IMR-90 (cell line): ENCODE measurements at regions not wholly inside any gene's neighbourhood (a gene's known extent, or its start where the extent isn't known, plus 50 kb on each side); places are given as distances from the start of the nearest gene placed in this dataset.

Source experiments
- ATAC-seq: fragments of 200-7000 bp; cut with Tn5 transposase; 2 replicates; pipeline ENCODE4 v1.9.1; 2020; ENCODE audit warnings: low read depth, mild to moderate bottlenecking, moderate library complexity
- BruUV-seq: library from RNA; stranded (reverse); fragments of 400-500 nt; replicated peaks from 2 replicates; lab custom pipeline; 2021; lab: Mats Ljungman, UMichigan
- CTCF ChIA-PET: fragments of 300-600 bp; formaldehyde crosslinking; extraction: SDS; loops from one replicate; lab custom pipeline; 2021; ENCODE audit warnings: antibody characterized with exemption; lab: Yijun Ruan, JAX
- POLR2A ChIA-PET: fragments of 300-600 bp; sonication (Branson Sonifier 250); formaldehyde crosslinking; loops from one replicate; lab custom pipeline; 2022; ENCODE audit warnings: antibody characterized with exemption; ENCODE audit not compliant: unreplicated experiment; lab: Charles Lee
- DNase-seq: peaks from one replicate; pipeline ENCODE4 v3.0.0; 2013
- H2AFZ ChIP-seq: replicated peaks from 2 replicates; pipeline ENCODE3; 2013; ENCODE audit warnings: low read length, mild to moderate bottlenecking; ENCODE audit not compliant: poor library complexity
- H2AK5ac ChIP-seq: 2 replicates; pipeline ENCODE4 v1.6.1; 2013; ENCODE audit warnings: low read depth, low read length, inconsistent platforms
- H2AK9ac ChIP-seq: replicated peaks from 2 replicates; pipeline ENCODE3; 2013; ENCODE audit warnings: mild to moderate bottlenecking, low read depth, low read length, moderate library complexity; ENCODE audit not compliant: poor library complexity
- H2BK120ac ChIP-seq: 2 replicates; pipeline ENCODE4 v1.6.1; 2013; ENCODE audit warnings: low read depth, low read length, inconsistent platforms
- H2BK15ac ChIP-seq: 3 replicates; pipeline ENCODE4 v1.6.1; 2013; ENCODE audit warnings: low read depth, low read length, inconsistent platforms
- H2BK20ac ChIP-seq: 2 replicates; pipeline ENCODE4 v1.6.1; 2013; ENCODE audit warnings: low read depth, mild to moderate bottlenecking, inconsistent platforms, low read length, moderate library complexity
- H2BK5ac ChIP-seq: 2 replicates; pipeline ENCODE4 v1.6.1; 2013; ENCODE audit warnings: mild to moderate bottlenecking, low read depth, low read length, inconsistent platforms; ENCODE audit not compliant: poor library complexity, severe bottlenecking
- H3K14ac ChIP-seq: replicated peaks from 2 replicates; pipeline ENCODE4 v1.6.1; 2013; ENCODE audit warnings: low read depth, low read length, inconsistent platforms
- H3K18ac ChIP-seq: 2 replicates; pipeline ENCODE4 v1.6.1; 2013; ENCODE audit warnings: low read depth, low read length, control low read depth
- H3K23ac ChIP-seq: 2 replicates; pipeline ENCODE4 v1.6.1; 2013; ENCODE audit warnings: low read depth, low read length, inconsistent platforms
- H3K27ac ChIP-seq: 2 replicates; pipeline ENCODE4 v1.5.1; 2013; ENCODE audit warnings: mild to moderate bottlenecking, control low read depth, low read length; ENCODE audit not compliant: insufficient read depth
- H3K27me3 ChIP-seq: 2 replicates; pipeline ENCODE4 v1.6.1; 2013; ENCODE audit warnings: low read length; ENCODE audit not compliant: control insufficient read depth, insufficient read depth
- H3K36me3 ChIP-seq: 2 replicates; pipeline ENCODE4 v1.6.1; 2013; ENCODE audit warnings: low read length, mixed read lengths; ENCODE audit not compliant: control insufficient read depth, insufficient read depth
- H3K4ac ChIP-seq: 2 replicates; pipeline ENCODE4 v1.6.1; 2013; ENCODE audit warnings: low read depth, low read length, inconsistent platforms
- H3K4me1 ChIP-seq: 2 replicates; pipeline ENCODE4 v1.6.1; 2013; ENCODE audit warnings: low read length, mixed read lengths; ENCODE audit not compliant: control insufficient read depth, insufficient read depth
- H3K4me2 ChIP-seq: 2 replicates; pipeline ENCODE4 v1.6.1; 2013; ENCODE audit warnings: low read depth, mild to moderate bottlenecking, control low read depth, low read length, moderate library complexity
- H3K4me3 ChIP-seq: 2 replicates; pipeline ENCODE4 v1.5.1; 2013; ENCODE audit warnings: low read depth, mild to moderate bottlenecking, control low read depth, low read length, moderate library complexity; ENCODE audit not compliant: insufficient read depth
- H3K56ac ChIP-seq: 2 replicates; pipeline ENCODE4 v1.6.1; 2013; ENCODE audit warnings: low read length, inconsistent platforms; ENCODE audit not compliant: insufficient read depth; ENCODE audit errors: extremely low read depth
- H3K79me1 ChIP-seq, 2 experiments: 2 replicates each; pipeline ENCODE4 v1.6.1; 2013; ENCODE audit warnings: low read length in 2 of 2, inconsistent platforms in 1 of 2, low read depth in 1 of 2
- H3K9ac ChIP-seq: 2 replicates; pipeline ENCODE4 v1.6.1; 2013; ENCODE audit warnings: low read depth, low read length, control low read depth
- H3K9me1 ChIP-seq: 2 replicates; pipeline ENCODE4 v1.6.1; 2013; ENCODE audit warnings: low read length, inconsistent platforms; ENCODE audit not compliant: insufficient read depth
- H3K9me3 ChIP-seq: 2 replicates; pipeline ENCODE4 v1.6.1; 2013; ENCODE audit warnings: low read length; ENCODE audit not compliant: control insufficient read depth, insufficient read depth
- H4K20me1 ChIP-seq: 2 replicates; pipeline ENCODE4 v1.6.1; 2013; ENCODE audit warnings: low read length, inconsistent platforms; ENCODE audit not compliant: insufficient read depth
- H4K5ac ChIP-seq: 2 replicates; pipeline ENCODE4 v1.6.1; 2013; ENCODE audit warnings: mild to moderate bottlenecking, low read depth, low read length, control low read depth
- H4K8ac ChIP-seq, 2 experiments: 2 replicates each; pipeline ENCODE4 v1.6.1; 2013; ENCODE audit warnings: low read depth in 2 of 2, low read length in 2 of 2, control low read depth in 1 of 2, inconsistent platforms in 1 of 2
- H4K91ac ChIP-seq: 2 replicates; pipeline ENCODE4 v1.6.1; 2013; ENCODE audit warnings: low read depth, low read length, inconsistent platforms; ENCODE audit not compliant: insufficient read depth
- BHLHE40 ChIP-seq: fragments of 150-350 bp; IDR thresholded peaks from 2 replicates; pipeline ENCODE4 v1.6.1; 2016; ENCODE audit warnings: mild to moderate bottlenecking, low read depth, low read length
- CHD1 ChIP-seq: IDR thresholded peaks from 2 replicates; pipeline ENCODE4 v1.6.1; 2012; ENCODE audit warnings: low read depth, low read length, improper control_type of control experiment
- FOS ChIP-seq: fragments of 150-350 bp; IDR thresholded peaks from 2 replicates; pipeline ENCODE4 v1.6.1; 2016; ENCODE audit warnings: low read depth, low read length
- MXI1 ChIP-seq: IDR thresholded peaks from 2 replicates; pipeline ENCODE4 v1.6.1; 2012; ENCODE audit warnings: low read depth, mild to moderate bottlenecking, low read length, moderate library complexity, borderline replicate concordance
- NFE2L2 ChIP-seq: fragments of 150-350 bp; IDR thresholded peaks from 2 replicates; pipeline ENCODE4 v1.6.1; 2016; ENCODE audit warnings: low read depth, mild to moderate bottlenecking, low read length
- POLR2A ChIP-seq: IDR thresholded peaks from 2 replicates; pipeline ENCODE4 v1.6.1; 2012; ENCODE audit warnings: mild to moderate bottlenecking, low read depth, low read length
- RCOR1 ChIP-seq: IDR thresholded peaks from 2 replicates; pipeline ENCODE4 v1.6.1; 2012; ENCODE audit warnings: mild to moderate bottlenecking, low read length, improper control_type of control experiment; ENCODE audit not compliant: insufficient replicate concordance
- RFX5 ChIP-seq: IDR thresholded peaks from 2 replicates; pipeline ENCODE4 v1.8.0; 2012; ENCODE audit warnings: low read depth, mild to moderate bottlenecking, low read length, moderate library complexity
- SMC3 ChIP-seq: fragments of 150-350 bp; IDR thresholded peaks from 2 replicates; pipeline ENCODE4 v1.6.1; 2016; ENCODE audit warnings: low read depth, mild to moderate bottlenecking, antibody characterized with exemption, low read length, moderate library complexity
- WGBS, 2 experiments: methylation state at CpG; one replicate each; pipeline versions ENCODE4 v1.1.5 to v1.1.7; 2013; ENCODE audit warnings: missing lambda C conversion rate in 2 of 2; ENCODE audit not compliant: insufficient read length in 1 of 2; ENCODE audit errors: extremely low coverage in 2 of 2; 5-methylcytosine and 5-hydroxymethylcytosine counted together
- dilution Hi-C: fragments of 300-500 bp; cut with HindIII; formaldehyde crosslinking; loops from one replicate; pipeline ENCODE4 v1.14.3; 2018; ENCODE audit warnings: low sequenced_read_pairs; ENCODE audit not compliant: unreplicated experiment
- in situ Hi-C: fragments of 300-500 bp; cut with MboI; formaldehyde crosslinking; loops from 3 replicates; pipeline ENCODE4 v1.14.3; 2019; ENCODE audit warnings: low sequenced_read_pairs, inconsistent platforms, mixed read lengths
- intact Hi-C: fragments of 100-400 bp; cut with micrococcal nuclease; formaldehyde crosslinking; loops from 2 replicates; pipeline ENCODE4 v1.10.0; 2022
- TF ChIP-seq, protein P1 (sequence below): conservative IDR thresholded peaks from 2 replicates; pipeline ENCODE4 v1.5.1; 2012; ENCODE audit warnings: mild to moderate bottlenecking, low read depth, low read length, improper control_type of control experiment

DNA sequence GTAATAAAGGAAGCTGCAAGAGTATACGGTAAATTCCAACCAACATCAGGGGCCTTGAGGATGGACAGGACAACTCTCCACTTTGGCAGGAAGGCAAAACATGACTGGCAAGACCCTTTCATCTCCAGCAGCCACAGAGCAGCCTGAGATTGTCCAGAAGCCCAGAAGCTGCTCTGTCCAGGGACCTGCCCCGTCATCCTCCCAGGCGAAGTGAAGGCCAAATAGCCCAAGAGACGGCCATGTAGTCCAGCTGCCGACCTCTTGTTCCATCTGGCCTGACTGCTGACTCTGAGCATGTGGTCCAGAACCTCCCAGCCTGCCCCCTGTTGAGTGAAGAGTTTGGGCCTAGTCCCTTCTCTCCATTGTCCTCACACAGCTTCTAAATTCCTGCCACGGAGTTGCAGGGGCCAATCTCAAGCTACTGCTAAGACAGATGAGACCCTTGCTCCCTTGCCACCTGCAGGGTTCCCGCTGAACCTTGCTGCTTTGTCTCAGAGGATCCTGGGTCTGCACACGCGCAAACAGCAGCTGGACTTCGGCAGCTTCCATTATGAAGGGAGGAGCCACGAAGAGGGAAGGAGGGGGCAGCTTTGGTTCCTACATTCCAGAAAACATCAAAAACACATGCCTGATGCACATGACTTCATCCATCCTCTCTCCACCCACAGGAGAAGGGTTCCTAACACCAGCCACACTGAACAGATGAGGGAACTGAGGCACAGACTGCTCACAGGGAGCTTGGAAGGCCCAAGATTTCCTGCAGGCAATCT is 196.9 kb downstream of the KATNAL1 start:
- Histone ChIP-seq H3K4me2 (no peak overlapping the region), H2BK20ac (0 out of 2 replicates have a peak overlapping the region, but pooled peaks have one; percentile 8), H3K56ac (no peak overlapping the region), H3K79me1 (no peaks in the 10 kb centered on the region), H3K36me3 (no peaks in the 10 kb centered on the region), H3K27me3 (no peaks in the 10 kb centered on the region), H3K23ac (no peak overlapping the region), H4K5ac (no peak overlapping the region), H2BK5ac (no peak overlapping the region), H3K4me1 (no peaks in the 10 kb centered on the region; the same call in 1 of the 2 replicates), H3K4ac (peak overlapping the region; percentile 9; the same call in 1 of the 2 replicates), H2AFZ (peak overlapping the region; percentile 59), H2BK15ac (no peak overlapping the region), H4K91ac (no peak overlapping the region), H3K27ac (no peak overlapping the region), H3K9me3 (no peaks in the 10 kb centered on the region), H3K9me1 (peaks cover 9% of the 10 kb centered on the region; the same call in 1 of the 2 replicates), H4K20me1 (no peaks in the 10 kb centered on the region), H3K4me3 (no peak overlapping the region), H3K9ac (no peak overlapping the region), H3K18ac (no peak overlapping the region), H4K8ac (no peak overlapping the region), H3K14ac (no peak overlapping the region), H2AK5ac (peak overlapping the region; percentile 35; the same call in 1 of the 2 replicates), H2AK9ac (peak overlapping the region; percentile 45), H2BK120ac (no peak overlapping the region)
- in situ Hi-C loops, result loop anchor here (10.0 kb wide), 1 partner anchor 186 kb away; no protein-coding TSS in a partner anchor
- dilution Hi-C loops, result no loop called here
- POLR2A ChIA-PET, result interaction anchor here (0.6 kb wide), 1 partner anchor 40 kb away, joined by 3 read pairs; no protein-coding TSS in a partner anchor
- ATAC-seq, result no peak
- no peak for TF ChIP-seq MXI1
- no peak for TF ChIP-seq FOS
- TF ChIP-seq, protein P1, sequence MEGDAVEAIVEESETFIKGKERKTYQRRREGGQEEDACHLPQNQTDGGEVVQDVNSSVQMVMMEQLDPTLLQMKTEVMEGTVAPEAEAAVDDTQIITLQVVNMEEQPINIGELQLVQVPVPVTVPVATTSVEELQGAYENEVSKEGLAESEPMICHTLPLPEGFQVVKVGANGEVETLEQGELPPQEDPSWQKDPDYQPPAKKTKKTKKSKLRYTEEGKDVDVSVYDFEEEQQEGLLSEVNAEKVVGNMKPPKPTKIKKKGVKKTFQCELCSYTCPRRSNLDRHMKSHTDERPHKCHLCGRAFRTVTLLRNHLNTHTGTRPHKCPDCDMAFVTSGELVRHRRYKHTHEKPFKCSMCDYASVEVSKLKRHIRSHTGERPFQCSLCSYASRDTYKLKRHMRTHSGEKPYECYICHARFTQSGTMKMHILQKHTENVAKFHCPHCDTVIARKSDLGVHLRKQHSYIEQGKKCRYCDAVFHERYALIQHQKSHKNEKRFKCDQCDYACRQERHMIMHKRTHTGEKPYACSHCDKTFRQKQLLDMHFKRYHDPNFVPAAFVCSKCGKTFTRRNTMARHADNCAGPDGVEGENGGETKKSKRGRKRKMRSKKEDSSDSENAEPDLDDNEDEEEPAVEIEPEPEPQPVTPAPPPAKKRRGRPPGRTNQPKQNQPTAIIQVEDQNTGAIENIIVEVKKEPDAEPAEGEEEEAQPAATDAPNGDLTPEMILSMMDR, result no peak
- TF ChIP-seq CHD1, result no peak
- TF ChIP-seq BHLHE40, result no peak
- TF ChIP-seq SMC3, result no peak
- no peak for TF ChIP-seq NFE2L2
- no peak for TF ChIP-seq RFX5
- TF ChIP-seq POLR2A, result no peak
- no peak for TF ChIP-seq RCOR1
- CTCF ChIA-PET, result interaction anchor here (0.6 kb wide), 1 partner anchor 208 kb away, joined by 5 read pairs; no protein-coding TSS in a partner anchor
- WGBS, 2 experiments, result no CpG with 5 or more reads among the region's 11 CpGs
- intact Hi-C loops, result no loop called here
- BruUV-seq, result no TSS peak
- no peak for DNase-seq
